ENCODE measurements at regions not wholly inside any gene's neighbourhood (a gene's known extent, or its start where the extent isn't known, plus 50 kb on each side); places are given as distances from the start of the nearest gene placed in this dataset.
"Not testable (repeated sequence)": the region's sequence is repeated elsewhere in the genome, so short reads cannot be mapped to it uniquely, and the experiment has no call there.

GRCh38 chr3:94482686-94483085 lies 419.8 kb downstream of the NSUN3 start:
- intact Hi-C loops (cut with DNase I): no loop called here
- H3K36me3 ChIP-seq: no peaks in the 10 kb centered on the region
- H3K9me3 ChIP-seq: no peaks in the 10 kb centered on the region
- WGBS, 2 donors: 66% methylated on average over 3 of the region's 3 CpGs
- H3K4me3 ChIP-seq: no peak overlapping the region
- no peaks in the 10 kb centered on the region for H3K27me3 ChIP-seq
- no peak for DNase-seq
- no peaks in the 10 kb centered on the region for H3K4me1 ChIP-seq
- no peak overlapping the region for H3K27ac ChIP-seq
- TF ChIP-seq POLR2A (IDR thresholded peaks at IDR 0.05) (no peak), CTCF (IDR thresholded peaks at IDR 0.05) (no peak)

- Histone ChIP-seq H3K27me3 (no peaks in the 10 kb centered on the region), H3K36me3 (no peaks in the 10 kb centered on the region), H3K27ac (no peak overlapping the region), H3K4me1 (no peaks in the 10 kb centered on the region), H3K9me3 (no peaks in the 10 kb centered on the region), H3K4me3 (no peak overlapping the region)
- WGBS, 2 donors: 64 to 67% methylated on average over 2 of the region's 2 CpGs
- TF ChIP-seq POLR2A (IDR thresholded peaks at IDR 0.05) (no peak), CTCF (IDR thresholded peaks at IDR 0.05) (no peak)
- intact Hi-C loops (cut with DNase I): no loop called here
- DNase-seq: no peak
Measured at GRCh38 chr3:94483403-94483802, 420.5 kb downstream of the NSUN3 start.

GRCh38 chr3:94494992-94495391 lies 432.1 kb downstream of the NSUN3 start:
- H3K27ac ChIP-seq: no peak overlapping the region

GRCh38 chr3:94500146-94500545 lies 437.3 kb downstream of the NSUN3 start:
- 52 to 65% methylated on average over 3 of the region's 3 CpGs for WGBS, 2 donors
- no peak for TF ChIP-seq CTCF (IDR thresholded peaks at IDR 0.05)
- TF ChIP-seq POLR2A (IDR thresholded peaks at IDR 0.05): no peak
- DNase-seq: no peak

More at GRCh38 chr3:94494992-94495391, 432.1 kb downstream of the NSUN3 start:
- Histone ChIP-seq H3K4me1 (no peaks in the 10 kb centered on the region), H3K36me3 (no peaks in the 10 kb centered on the region), H3K4me3 (no peak overlapping the region), H3K9me3 (no peaks in the 10 kb centered on the region), H3K27me3 (no peaks in the 10 kb centered on the region)
- no peak for DNase-seq
- TF ChIP-seq POLR2A (IDR thresholded peaks at IDR 0.05) (no peak), CTCF (IDR thresholded peaks at IDR 0.05) (no peak)
- intact Hi-C loops (cut with DNase I): no loop called here

GRCh38 chr3:94507354-94507753 lies 444.5 kb downstream of the NSUN3 start:
- intact Hi-C loops (cut with DNase I); H3K9me3 ChIP-seq: not testable (repeated sequence)
- WGBS, 2 donors: 80 to 93% methylated on average over 1 to 18 of the region's 25 CpGs

More at GRCh38 chr3:94500146-94500545, 437.3 kb downstream of the NSUN3 start:
- H3K9me3 ChIP-seq: no peaks in the 10 kb centered on the region
- no peak overlapping the region for H3K27ac ChIP-seq
- H3K27me3 ChIP-seq: no peaks in the 10 kb centered on the region
- no peaks in the 10 kb centered on the region for H3K4me1 ChIP-seq
- intact Hi-C loops (cut with DNase I): no loop called here
- no peak overlapping the region for H3K4me3 ChIP-seq
- no peaks in the 10 kb centered on the region for H3K36me3 ChIP-seq

GRCh38 chr3:94512876-94513275 lies 450.0 kb downstream of the NSUN3 start:
- Histone ChIP-seq H3K4me1 (no peaks in the 10 kb centered on the region), H3K9me3 (no peaks in the 10 kb centered on the region), H3K4me3 (no peak overlapping the region), H3K36me3 (no peaks in the 10 kb centered on the region), H3K27ac (no peak overlapping the region), H3K27me3 (no peaks in the 10 kb centered on the region)
- intact Hi-C loops (cut with DNase I): no loop called here
- no peak for TF ChIP-seq POLR2A (IDR thresholded peaks at IDR 0.05)
- TF ChIP-seq CTCF (IDR thresholded peaks at IDR 0.05): no peak
- WGBS, 2 donors: 81 to 85% methylated on average over 3 of the region's 3 CpGs
- no peak for DNase-seq

More at GRCh38 chr3:94507354-94507753, 444.5 kb downstream of the NSUN3 start:
- H3K4me1 ChIP-seq, H3K4me3 ChIP-seq, DNase-seq, H3K36me3 ChIP-seq, H3K27ac ChIP-seq, H3K27me3 ChIP-seq: not testable (repeated sequence)
